NCI-H2029 treated with DMSO at 0.1 percent for 48 hours (cell line): ENCODE measurements at regions not wholly inside any gene's neighbourhood (a gene's known extent, or its start where the extent isn't known, plus 50 kb on each side); places are given as distances from the start of the nearest gene placed in this dataset.

Source experiments
- DNase-seq: peaks from one replicate; lab custom pipeline; 2025; lab: John Stamatoyannopoulos, UW

- no peak for DNase-seq
Measured at GRCh38 chr5:125559296-125559695, 812.9 kb upstream of the ZNF608 start.

DNA sequence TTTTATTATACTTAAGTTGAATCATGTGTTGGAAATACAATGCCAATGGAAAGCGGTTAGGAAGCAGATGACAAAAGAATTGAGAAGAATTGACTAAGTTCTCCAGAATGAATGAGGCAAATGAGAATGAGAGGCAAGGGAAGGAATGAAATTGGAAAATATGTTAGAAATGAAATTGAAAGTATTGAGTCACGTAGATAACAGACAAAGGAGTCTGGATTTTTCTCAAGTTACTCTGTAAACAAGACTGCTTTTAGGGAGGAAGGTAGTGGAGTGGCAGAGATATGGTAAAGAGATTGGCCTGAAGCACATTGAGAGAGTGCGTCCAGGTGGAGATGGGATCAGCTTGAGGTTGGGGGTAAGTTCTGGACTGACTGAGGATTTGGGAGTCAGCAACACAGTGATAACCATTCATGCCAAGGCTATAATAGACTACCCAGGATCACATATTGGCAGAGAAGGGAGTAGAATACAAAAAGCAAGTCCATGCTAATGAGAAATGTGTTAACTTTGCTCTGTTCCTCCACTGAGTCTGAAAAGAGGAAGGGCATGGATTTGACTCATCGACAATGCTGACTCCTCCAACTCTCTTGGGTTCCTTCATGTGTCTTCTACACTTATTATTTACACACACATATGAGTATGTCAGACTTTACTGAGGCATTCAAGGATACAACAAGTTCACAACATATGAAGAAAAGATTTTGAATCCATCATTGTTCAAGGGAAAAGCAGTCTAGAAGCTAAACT, 814.2 kb upstream of the ZNF608 start:
- peak; percentile 49 for DNase-seq

DNA sequence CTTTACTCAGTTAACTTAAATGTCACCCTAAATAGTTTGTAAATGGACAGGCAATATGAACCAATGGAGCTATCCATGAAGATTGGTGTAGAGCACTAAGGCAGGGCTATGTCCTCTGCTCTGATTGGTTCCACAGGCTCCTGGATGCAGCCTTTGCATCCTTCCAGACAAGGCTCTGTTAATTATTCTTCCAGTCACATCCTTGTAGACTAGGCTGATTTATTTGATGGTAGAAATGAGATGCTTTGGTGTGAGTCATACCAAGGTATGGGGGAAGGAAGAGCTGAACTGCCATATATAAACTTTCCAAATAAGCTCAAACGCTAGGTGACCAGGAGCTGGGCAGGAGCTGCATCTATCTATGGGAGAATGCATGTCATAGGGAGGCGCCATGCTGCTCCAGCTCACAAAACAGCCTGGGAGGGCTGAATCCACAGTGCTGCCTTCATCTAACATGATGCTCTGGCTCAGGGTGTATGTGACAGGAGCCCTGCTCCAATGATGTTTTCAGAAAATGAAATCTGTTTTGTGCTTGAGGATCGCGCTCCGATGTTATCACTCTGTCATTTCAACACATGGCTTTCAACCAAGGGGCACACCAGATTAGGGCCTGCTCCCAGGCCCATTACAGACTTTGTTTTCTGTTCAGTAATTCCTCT, 818.0 kb upstream of the ZNF608 start:
- DNase-seq = no peak

DNA sequence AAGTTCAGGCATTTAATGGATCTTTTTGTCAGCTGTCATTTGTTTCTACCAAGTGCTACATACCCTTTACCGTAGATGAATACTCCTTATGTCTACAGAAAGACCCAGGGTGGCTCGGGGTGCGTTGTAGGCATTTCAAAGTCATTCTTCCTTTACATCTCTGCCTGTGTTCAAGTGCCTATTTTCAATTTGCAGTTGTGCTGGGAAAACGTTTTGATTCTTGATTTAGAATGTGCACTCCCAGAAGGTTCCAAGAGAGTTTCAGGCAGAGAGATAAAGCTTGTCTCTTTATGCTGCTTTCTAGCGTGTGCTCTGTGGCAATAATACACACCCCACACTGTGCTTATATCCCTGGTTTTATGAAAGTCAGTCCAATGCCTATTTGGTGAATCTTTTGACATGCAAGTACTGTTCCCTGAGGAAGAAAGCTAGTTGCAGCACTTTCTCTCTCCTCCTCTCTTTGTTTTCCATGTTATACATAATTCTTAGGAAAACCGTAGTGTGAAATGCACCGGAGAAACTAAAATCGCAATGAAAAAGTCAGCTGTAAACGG, 828.1 kb upstream of the ZNF608 start:
- DNase-seq = no peak

DNA sequence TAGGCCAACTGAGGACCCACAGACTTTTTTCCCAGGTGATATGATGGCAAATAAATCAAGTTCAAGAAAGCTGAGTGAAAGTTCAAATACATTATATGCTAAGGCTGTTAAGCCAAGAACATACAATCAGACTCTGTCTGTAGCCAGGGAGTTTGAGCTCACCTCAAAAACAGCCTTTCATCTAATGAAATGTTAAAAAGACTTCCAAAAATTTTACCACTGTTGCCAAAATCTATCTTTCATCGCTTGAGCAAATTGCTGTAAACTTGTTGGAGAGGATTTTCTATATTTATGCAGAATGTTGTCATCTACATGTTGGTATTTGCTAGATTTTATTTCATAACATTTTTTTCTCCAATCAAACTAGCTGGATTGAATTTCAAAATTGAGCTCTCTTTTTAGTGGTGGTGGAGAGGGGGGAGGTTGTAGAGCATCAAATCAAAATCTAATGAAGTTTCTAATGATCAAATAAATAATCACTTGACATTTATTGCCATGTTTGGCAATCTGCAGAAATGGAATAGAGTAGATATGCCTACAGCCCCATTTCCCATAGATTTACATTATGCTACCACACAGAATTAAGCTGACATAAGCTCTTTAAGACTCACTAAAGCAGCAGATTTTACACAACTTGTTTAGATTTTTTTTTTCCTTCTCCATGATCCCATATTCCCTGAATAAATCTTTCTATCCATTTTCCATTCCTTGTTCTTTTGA, 828.9 kb upstream of the ZNF608 start:
- DNase-seq = no peak

DNA sequence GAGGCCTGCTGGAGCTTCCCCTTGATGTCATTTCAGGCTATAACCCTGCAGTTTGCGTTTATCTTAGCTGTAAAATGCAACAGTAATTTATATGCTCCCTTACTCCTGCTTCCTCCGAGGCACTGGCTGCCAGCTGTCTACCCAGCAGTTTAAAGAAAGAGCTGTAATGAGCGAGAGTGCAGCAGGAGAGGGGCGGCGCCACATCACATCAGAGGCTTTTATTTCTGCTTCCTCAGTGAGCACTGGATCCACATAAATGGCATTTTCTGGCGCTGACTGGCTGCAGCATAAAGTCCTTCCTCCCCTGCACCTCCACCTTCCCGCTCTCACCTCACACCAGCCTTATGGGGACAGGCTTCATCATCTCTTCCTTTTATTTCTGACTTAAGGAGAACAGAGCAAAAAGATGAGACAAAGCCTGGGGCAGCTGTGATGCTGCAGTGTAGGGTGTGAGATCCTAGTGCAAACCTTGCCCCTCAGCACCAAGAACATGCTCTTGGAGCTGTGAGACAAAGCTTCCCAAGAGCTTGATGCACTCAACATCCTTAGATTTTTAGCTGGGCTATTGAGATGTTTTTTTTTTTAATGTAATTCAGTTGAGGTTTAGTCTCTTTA, 829.6 kb upstream of the ZNF608 start:
- no peak for DNase-seq

DNA sequence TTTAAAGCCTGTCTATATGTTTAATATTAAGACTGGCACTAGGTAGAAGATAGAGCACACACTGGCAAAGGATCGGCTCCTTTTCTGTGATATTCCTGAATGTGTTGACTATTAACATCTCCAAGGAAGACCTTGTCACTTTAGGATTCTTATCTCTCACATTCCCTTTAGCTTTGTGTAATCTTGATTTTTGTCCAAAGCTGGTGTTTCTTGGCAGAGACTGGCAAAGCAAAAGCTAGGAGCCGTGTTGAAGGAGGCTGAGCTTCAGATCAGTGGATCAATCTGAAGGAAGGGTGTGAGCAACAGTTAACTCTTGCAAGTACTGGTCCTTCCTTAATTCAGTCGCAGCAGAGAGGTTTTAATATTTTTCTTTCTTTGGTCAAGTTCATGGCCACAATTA, 830.4 kb upstream of the ZNF608 start:
- no peak for DNase-seq

DNA sequence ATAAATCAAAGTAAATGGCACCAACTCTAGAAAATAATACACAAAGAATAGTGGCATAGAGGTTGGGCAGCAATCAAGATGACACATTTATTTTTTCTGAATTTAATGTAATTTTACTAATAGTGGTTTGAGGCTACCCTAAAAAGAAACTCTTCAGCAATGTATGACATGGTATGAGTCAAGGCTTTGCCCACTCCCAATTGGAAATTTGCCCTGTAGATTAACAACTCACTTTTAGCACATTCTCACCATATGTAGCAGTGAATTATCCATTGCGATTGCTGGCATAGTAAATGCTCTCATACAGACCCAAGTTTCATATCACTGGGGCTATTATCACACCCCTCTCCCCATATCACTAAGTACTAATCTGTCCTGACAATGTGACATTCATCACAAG, 832.1 kb upstream of the ZNF608 start:
- no peak for DNase-seq

DNA sequence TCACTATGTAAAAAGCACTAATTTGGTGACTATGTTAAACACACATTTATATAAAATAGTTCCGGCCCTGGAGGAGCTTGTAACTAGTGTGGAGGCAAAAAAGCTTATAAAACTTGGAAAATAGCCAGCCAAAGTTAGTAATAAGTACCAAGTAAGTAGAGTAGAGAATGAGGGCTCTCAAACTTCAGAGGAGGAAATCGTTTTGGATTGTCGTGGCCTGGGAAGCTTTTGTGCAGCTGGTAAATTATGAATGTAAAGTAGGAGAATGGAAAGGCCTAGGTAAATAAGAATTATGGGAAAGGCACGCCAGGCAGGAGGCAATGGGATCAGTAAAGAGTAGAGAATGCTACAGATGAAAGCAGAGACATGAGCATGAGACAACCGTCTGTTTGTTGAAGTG, 832.7 kb upstream of the ZNF608 start:
- no peak for DNase-seq

DNA sequence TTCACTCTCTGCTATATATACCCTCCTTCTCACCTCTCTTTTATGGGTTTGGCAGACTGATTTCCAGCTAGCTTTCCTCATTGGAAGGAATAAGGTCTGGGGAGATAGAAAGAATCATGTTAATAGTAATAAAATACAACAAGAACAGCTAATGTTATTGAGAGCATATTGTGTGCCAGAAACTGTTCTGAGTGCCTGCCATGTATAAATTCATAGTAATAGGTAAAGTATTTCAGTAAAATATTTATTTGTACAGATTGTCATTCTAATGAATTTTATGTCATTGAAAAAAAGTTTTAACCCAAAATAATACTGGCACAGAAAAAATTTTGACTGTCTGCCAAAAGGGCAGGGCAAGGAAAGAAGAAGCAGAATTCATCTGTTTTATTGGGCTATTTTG, 834.9 kb upstream of the ZNF608 start:
- DNase-seq = no peak

DNA sequence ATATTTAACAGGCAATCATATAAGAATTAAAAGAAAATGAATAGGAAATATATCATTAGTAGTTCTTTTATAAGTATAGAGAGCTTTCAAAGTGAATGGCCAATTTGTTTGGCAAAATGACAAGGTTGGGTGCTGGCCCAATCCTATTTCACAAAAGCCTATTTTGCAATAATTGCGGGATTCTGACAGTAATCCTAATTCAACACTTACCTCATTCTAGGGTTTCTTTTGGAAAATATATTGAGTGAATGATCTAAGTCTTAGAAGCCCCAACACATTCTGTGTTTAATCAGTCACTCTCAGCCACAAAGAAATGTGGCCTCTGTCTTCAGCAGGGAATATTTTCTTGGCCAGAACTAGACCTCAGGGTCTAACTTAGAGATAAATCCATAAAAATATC, 835.9 kb upstream of the ZNF608 start:
- DNase-seq = no peak

DNA sequence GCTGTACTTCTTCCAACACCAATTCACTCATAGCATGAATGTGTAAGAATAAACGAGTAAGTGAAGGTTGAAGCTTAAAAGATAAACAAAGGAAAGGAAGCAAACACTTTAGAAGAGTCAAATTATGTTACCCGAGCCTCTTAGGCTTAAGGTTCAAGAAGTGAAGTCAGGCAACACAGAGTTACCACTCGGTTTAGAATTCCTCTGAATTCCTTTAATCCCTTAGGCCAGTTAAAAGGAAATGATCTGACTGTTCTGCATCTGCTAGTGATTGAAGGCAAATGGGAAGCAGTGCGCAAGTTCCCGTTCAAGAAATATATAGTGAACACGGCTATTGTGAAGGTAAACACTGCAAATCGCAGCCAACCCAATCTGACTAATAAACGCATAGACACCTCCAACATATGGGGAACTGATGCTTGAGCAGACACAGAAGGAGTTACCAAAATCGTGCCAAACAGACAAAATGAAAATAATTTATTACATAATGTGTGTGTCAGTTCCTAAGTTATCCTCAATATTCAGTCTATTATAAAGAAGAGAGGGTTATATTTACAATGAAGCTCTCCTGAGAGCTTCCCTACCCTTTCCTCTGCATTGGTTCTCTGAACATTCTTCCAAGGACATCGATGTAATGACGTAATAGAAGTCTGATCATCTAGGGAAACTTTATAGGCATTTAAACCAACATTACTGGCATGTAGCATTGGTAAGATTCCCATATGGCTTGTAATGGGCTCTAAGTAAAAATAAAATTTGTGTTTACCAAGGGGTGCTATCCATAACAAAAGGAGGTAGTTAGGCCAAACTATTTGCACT, 837.1 kb upstream of the ZNF608 start:
- DNase-seq = no peak

GRCh38 chr5:125584140-125584520, 837.7 kb upstream of the ZNF608 start:
- DNase-seq = no peak

DNA sequence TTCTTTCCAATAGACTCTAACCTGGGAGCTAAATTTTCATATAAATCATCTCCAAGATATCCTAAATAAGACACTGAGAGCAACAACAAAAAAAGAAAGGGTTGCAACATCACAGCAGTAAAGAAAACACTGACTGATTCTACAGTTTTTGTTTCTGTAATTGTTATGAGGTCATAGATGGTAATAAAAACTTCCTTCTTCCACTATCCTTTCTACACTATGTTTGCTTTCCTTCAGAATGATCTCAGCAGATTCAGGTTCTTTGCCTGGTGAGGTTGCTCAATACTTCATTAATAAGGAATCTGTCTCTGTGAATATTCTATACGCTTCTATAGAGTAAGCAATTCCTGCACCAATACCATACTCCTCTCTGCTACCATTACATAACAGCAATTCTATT, 835.6 kb upstream of the GRAMD2B start:
- no peak for DNase-seq

GRCh38 chr5:125592856-125593255, 830.4 kb upstream of the GRAMD2B start:
- DNase-seq = no peak

GRCh38 chr5:125595095-125595494, 828.1 kb upstream of the GRAMD2B start:
- no peak for DNase-seq

DNA sequence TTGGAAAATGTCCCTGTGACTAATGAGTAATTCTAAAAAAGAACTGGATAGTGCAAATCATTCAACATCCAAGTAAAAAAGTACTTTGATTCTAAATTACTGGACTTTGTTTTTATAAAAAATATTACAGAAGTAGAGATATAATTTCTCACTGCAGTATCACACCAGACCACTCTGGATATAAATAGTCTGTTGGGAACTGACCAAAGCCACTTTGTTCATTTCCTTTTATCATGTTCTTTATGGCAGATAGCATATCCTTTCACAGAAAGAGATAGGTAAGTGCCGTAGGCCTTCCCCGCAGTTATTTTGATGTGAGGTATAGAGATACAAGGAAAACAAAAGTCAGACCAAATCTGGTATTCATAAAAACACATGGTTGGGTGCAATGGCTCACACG, 827.4 kb upstream of the GRAMD2B start:
- DNase-seq = no peak

- DNase-seq = no peak
Measured at GRCh38 chr5:125597338-125597737, 825.9 kb upstream of the GRAMD2B start.

- no peak for DNase-seq
Measured at GRCh38 chr5:125600559-125600958, 822.6 kb upstream of the GRAMD2B start.

DNA sequence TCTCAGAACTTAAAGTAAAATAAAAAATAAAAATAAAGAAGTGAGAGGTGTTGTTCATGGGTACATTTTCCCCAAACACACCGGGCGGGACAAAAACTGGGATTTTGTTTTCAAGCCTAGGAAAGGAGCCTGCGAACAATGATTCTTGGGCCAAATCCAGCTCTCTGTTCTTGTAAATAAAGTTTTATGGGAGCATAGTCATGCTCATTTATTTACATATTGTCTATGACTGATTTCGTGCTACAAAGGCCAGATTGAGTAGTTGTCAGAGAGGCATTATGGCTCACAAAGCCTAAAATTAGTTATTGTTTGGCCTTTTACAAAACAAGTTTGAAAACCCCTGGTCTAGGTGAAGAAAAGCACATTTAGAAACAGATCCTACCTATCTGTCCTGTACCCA, 821.0 kb upstream of the GRAMD2B start:
- no peak for DNase-seq

- DNase-seq = no peak
Measured at GRCh38 chr5:125603321-125603720, 819.9 kb upstream of the GRAMD2B start.

DNA sequence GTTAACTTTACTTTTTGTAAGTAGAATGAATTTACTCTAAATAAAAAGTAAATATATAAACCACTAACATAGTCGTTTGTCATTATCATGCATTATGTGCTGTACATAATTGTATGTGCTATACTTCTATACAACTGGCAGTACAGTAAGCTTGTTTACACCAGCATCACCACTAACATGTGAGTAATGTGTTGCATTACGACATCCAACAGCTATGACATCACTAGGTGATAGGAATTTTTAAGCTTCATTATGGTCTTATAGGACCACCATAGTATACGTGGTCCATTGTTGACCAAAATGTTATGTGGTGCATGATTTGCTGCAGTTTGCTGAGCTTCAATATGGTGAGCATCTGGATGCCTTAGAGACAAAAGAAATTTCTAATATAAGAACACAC, 819.1 kb upstream of the GRAMD2B start:
- DNase-seq = no peak
